HUES64 (cell line): ENCODE measurements at regions not wholly inside any gene's neighbourhood (a gene's known extent, or its start where the extent isn't known, plus 50 kb on each side); places are given as distances from the start of the nearest gene placed in this dataset.
"Not testable (repeated sequence)": the region's sequence is repeated elsewhere in the genome, so short reads cannot be mapped to it uniquely, and the experiment has no call there.

Experiments
- H3K27ac ChIP-seq: 2 replicates; pipeline ENCODE4 v1.7.0; 2013; ENCODE audit warnings: low read depth, low read length, inconsistent platforms
- H3K27me3 ChIP-seq: 2 replicates; pipeline ENCODE4 v1.6.1; 2013; ENCODE audit warnings: mild to moderate bottlenecking, low read length; ENCODE audit not compliant: insufficient read depth
- H3K36me3 ChIP-seq: 2 replicates; pipeline ENCODE4 v1.6.1; 2013; ENCODE audit warnings: mild to moderate bottlenecking, low read length; ENCODE audit not compliant: insufficient read depth
- H3K4me1 ChIP-seq: 2 replicates; pipeline ENCODE4 v1.6.1; 2013; ENCODE audit warnings: mild to moderate bottlenecking, low read length, moderate library complexity; ENCODE audit not compliant: insufficient read depth
- H3K4me3 ChIP-seq: 2 replicates; pipeline ENCODE4 v1.5.1; 2013; ENCODE audit warnings: mild to moderate bottlenecking, low read length, moderate library complexity
- H3K9ac ChIP-seq: 2 replicates; pipeline ENCODE4 v1.6.1; 2013; ENCODE audit warnings: mild to moderate bottlenecking, low read depth, low read length
- H3K9me3 ChIP-seq: 2 replicates; pipeline ENCODE4 v1.6.1; 2013; ENCODE audit warnings: low read depth, low read length; ENCODE audit not compliant: insufficient read depth
- WGBS: fragments of 150-250, 120-280 bp; methylation state at CpG from one replicate; pipeline ENCODE4 v1.1.7; 2013; ENCODE audit warnings: missing lambda C conversion rate; 5-methylcytosine and 5-hydroxymethylcytosine counted together

- no peak overlapping the region for H3K27ac ChIP-seq
- H3K4me3 ChIP-seq, result no peak overlapping the region
- no peaks in the 10 kb centered on the region for H3K9me3 ChIP-seq
- 94% methylated on average over 3 of the region's 3 CpGs for WGBS
- H3K27me3 ChIP-seq, result no peaks in the 10 kb centered on the region
- H3K4me1 ChIP-seq, result peaks cover 2% of the 10 kb centered on the region; the same call in 1 of the 2 replicates
- no peaks in the 10 kb centered on the region for H3K36me3 ChIP-seq
- no peak overlapping the region for H3K9ac ChIP-seq
These were observed 253.6 kb downstream of the ANKRD60 start for GRCh38 chr20:57974863-57975262.

GRCh38 chr20:57973886-57974285 lies 254.6 kb downstream of the ANKRD60 start:
- H3K4me3 ChIP-seq, result no peak overlapping the region
- no peaks in the 10 kb centered on the region for H3K9me3 ChIP-seq
- H3K36me3 ChIP-seq, result no peaks in the 10 kb centered on the region
- H3K27ac ChIP-seq, result no peak overlapping the region
- H3K9ac ChIP-seq, result no peak overlapping the region
- no peaks in the 10 kb centered on the region for H3K4me1 ChIP-seq
- WGBS, result 90% methylated on average over 3 of the region's 3 CpGs
- no peaks in the 10 kb centered on the region for H3K27me3 ChIP-seq

GRCh38 chr20:57971583-57971982 lies 256.9 kb downstream of the ANKRD60 start:
- not testable (repeated sequence) for H3K4me3 ChIP-seq, H3K9ac ChIP-seq, H3K27ac ChIP-seq, H3K9me3 ChIP-seq, H3K27me3 ChIP-seq, H3K4me1 ChIP-seq, H3K36me3 ChIP-seq
- 67% methylated on average over 1 of the region's 1 CpG for WGBS

- Histone ChIP-seq H3K36me3 (no peaks in the 10 kb centered on the region), H3K4me3 (no peak overlapping the region), H3K9ac (no peak overlapping the region), H3K27ac (no peak overlapping the region), H3K4me1 (no peaks in the 10 kb centered on the region), H3K9me3 (no peaks in the 10 kb centered on the region), H3K27me3 (no peaks in the 10 kb centered on the region)
- WGBS, result 85% methylated on average over 6 of the region's 6 CpGs
These were observed 257.6 kb downstream of the ANKRD60 start for GRCh38 chr20:57970856-57971255.

GRCh38 chr20:57970116-57970515 lies 258.3 kb downstream of the ANKRD60 start:
- Histone ChIP-seq H3K9me3 (no peaks in the 10 kb centered on the region), H3K9ac (no peak overlapping the region), H3K27me3 (no peaks in the 10 kb centered on the region), H3K4me3 (no peak overlapping the region), H3K4me1 (no peaks in the 10 kb centered on the region), H3K36me3 (no peaks in the 10 kb centered on the region), H3K27ac (no peak overlapping the region)
- 84% methylated on average over 5 of the region's 5 CpGs for WGBS

- Histone ChIP-seq H3K4me1 (no peaks in the 10 kb centered on the region), H3K27me3 (no peaks in the 10 kb centered on the region), H3K4me3 (no peak overlapping the region), H3K9ac (no peak overlapping the region), H3K27ac (no peak overlapping the region), H3K9me3 (no peaks in the 10 kb centered on the region), H3K36me3 (no peaks in the 10 kb centered on the region)
- WGBS, result 84% methylated on average over 1 of the region's 1 CpG
These were observed 258.3 kb upstream of the PMEPA1 start for GRCh38 chr20:57968120-57968519.

GRCh38 chr20:57967364-57967763 lies 257.5 kb upstream of the PMEPA1 start:
- 86% methylated on average over 10 of the region's 10 CpGs for WGBS
- Histone ChIP-seq H3K9ac (no peak overlapping the region), H3K27me3 (no peaks in the 10 kb centered on the region), H3K4me1 (no peaks in the 10 kb centered on the region), H3K36me3 (no peaks in the 10 kb centered on the region), H3K9me3 (no peaks in the 10 kb centered on the region), H3K27ac (no peak overlapping the region), H3K4me3 (no peak overlapping the region)

- WGBS, result 82% methylated on average over 5 of the region's 5 CpGs
These were observed 256.8 kb upstream of the PMEPA1 start for GRCh38 chr20:57966620-57967019.

GRCh38 chr20:57965441-57965840 lies 255.6 kb upstream of the PMEPA1 start:
- no peaks in the 10 kb centered on the region for H3K4me1 ChIP-seq
- 91% methylated on average over 11 of the region's 11 CpGs for whole genome bisulfite sequencing
- no peaks in the 10 kb centered on the region for H3K9me3 ChIP-seq
- no peaks in the 10 kb centered on the region for H3K27me3 ChIP-seq
- no peak overlapping the region for H3K9ac ChIP-seq
- no peaks in the 10 kb centered on the region for H3K36me3 ChIP-seq
- H3K4me3 ChIP-seq, result no peak overlapping the region
- H3K27ac ChIP-seq, result no peak overlapping the region

More at GRCh38 chr20:57966620-57967019, 256.8 kb upstream of the PMEPA1 start:
- Histone ChIP-seq H3K9ac (no peak overlapping the region), H3K4me1 (no peaks in the 10 kb centered on the region), H3K27ac (no peak overlapping the region), H3K9me3 (no peaks in the 10 kb centered on the region), H3K27me3 (no peaks in the 10 kb centered on the region), H3K4me3 (no peak overlapping the region), H3K36me3 (no peaks in the 10 kb centered on the region)

GRCh38 chr20:57964011-57964862 lies 254.4 kb upstream of the PMEPA1 start:
- Histone ChIP-seq H3K27me3 (no peaks in the 10 kb centered on the region), H3K36me3 (no peaks in the 10 kb centered on the region), H3K4me3 (no peak overlapping the region), H3K4me1 (no peaks in the 10 kb centered on the region), H3K27ac (no peak overlapping the region), H3K9me3 (no peaks in the 10 kb centered on the region), H3K9ac (no peak overlapping the region)
- WGBS, result 94% methylated on average over 15 of the region's 15 CpGs

GRCh38 chr20:57960803-57961575 lies 251.2 kb upstream of the PMEPA1 start:
- Histone ChIP-seq H3K9me3 (no peaks in the 10 kb centered on the region), H3K27ac (no peak overlapping the region), H3K4me3 (no peak overlapping the region), H3K27me3 (no peaks in the 10 kb centered on the region), H3K9ac (no peak overlapping the region), H3K4me1 (no peaks in the 10 kb centered on the region), H3K36me3 (no peaks in the 10 kb centered on the region)
- WGBS, result 87% methylated on average over 19 of the region's 19 CpGs
